GM06990 (cell line): ENCODE measurements at regions not wholly inside any gene's neighbourhood (a gene's known extent, or its start where the extent isn't known, plus 50 kb on each side); places are given as distances from the start of the nearest gene placed in this dataset.
A peak's percentile ranks its signal among the peaks of the same experiment; 100 is the strongest.
"Not testable (repeated sequence)": the region's sequence is repeated elsewhere in the genome, so short reads cannot be mapped to it uniquely, and the experiment has no call there.

Experiments used
- DNase-seq: peaks from one replicate; pipeline ENCODE4 v3.0.0-alpha.2; 2011; ENCODE audit not compliant: insufficient read length; ENCODE audit errors: extremely low read depth
- H3K27me3 ChIP-seq: replicated peaks from 2 replicates; pipeline ENCODE4 v1.6.0; 2011; ENCODE audit warnings: low read length; ENCODE audit not compliant: control insufficient read depth, insufficient read depth
- H3K36me3 ChIP-seq: 2 replicates; pipeline ENCODE4 v1.5.1; 2011; ENCODE audit warnings: low read length; ENCODE audit not compliant: control insufficient read depth, insufficient read depth
- H3K4me3 ChIP-seq: replicated peaks from 2 replicates; pipeline ENCODE4 v1.5.1; 2011; ENCODE audit warnings: low read depth, mild to moderate bottlenecking, control low read depth, low read length
- TF ChIP-seq, protein P1 (sequence below): IDR thresholded peaks from 2 replicates; pipeline ENCODE4 v1.5.1; 2011; ENCODE audit warnings: low read length, control low read depth, mild to moderate bottlenecking, inconsistent platforms; ENCODE audit not compliant: insufficient read depth, poor library complexity, severe bottlenecking

DNA sequence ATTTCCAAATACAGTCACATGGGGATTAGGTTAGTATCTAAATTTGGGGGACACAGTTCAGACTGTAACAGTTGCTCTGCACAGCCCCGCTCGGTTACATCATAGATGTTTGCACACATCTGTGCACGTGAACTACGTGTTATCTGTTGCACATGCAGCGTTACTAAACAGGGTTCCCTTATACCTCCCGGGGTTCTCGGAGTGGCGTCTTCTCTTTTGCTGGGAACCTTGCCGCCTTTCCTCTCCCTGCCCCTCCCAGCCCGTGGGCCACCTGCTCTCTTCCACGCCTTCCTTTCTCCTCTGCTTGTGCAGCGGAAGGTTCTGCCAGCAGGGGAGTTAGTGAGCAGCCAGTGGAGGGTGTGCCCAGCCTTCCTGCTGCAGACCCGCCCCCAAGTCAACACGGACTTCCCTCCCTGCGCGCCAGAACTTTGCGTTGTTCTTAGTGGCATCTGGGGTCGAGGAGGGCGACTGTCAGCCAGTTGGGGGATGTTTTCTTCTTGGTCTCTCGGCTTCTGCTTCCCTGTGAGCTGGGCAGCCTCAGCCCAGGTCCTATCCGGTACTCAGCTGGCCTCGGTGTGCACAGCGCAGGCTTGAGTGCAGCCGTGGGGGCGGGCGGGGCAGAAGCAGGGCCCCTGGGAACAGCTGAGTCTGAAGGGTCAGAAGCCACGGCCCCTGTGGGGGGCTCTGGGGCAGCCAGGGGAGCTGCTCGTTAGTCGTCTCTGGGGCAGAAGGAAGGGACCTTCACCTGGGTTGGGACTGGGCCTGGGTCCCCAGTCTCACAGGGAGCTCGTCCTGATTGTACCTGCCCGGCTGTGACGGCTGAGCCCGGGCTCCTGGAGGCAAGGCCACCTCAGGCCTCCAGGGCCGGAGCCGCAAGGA is 146.7 kb downstream of the IGLL1 start:
- H3K36me3 ChIP-seq, H3K4me3 ChIP-seq, H3K27me3 ChIP-seq, DNase-seq: not testable (repeated sequence)
- TF ChIP-seq, protein P1, sequence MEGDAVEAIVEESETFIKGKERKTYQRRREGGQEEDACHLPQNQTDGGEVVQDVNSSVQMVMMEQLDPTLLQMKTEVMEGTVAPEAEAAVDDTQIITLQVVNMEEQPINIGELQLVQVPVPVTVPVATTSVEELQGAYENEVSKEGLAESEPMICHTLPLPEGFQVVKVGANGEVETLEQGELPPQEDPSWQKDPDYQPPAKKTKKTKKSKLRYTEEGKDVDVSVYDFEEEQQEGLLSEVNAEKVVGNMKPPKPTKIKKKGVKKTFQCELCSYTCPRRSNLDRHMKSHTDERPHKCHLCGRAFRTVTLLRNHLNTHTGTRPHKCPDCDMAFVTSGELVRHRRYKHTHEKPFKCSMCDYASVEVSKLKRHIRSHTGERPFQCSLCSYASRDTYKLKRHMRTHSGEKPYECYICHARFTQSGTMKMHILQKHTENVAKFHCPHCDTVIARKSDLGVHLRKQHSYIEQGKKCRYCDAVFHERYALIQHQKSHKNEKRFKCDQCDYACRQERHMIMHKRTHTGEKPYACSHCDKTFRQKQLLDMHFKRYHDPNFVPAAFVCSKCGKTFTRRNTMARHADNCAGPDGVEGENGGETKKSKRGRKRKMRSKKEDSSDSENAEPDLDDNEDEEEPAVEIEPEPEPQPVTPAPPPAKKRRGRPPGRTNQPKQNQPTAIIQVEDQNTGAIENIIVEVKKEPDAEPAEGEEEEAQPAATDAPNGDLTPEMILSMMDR: peak; percentile 48

DNA sequence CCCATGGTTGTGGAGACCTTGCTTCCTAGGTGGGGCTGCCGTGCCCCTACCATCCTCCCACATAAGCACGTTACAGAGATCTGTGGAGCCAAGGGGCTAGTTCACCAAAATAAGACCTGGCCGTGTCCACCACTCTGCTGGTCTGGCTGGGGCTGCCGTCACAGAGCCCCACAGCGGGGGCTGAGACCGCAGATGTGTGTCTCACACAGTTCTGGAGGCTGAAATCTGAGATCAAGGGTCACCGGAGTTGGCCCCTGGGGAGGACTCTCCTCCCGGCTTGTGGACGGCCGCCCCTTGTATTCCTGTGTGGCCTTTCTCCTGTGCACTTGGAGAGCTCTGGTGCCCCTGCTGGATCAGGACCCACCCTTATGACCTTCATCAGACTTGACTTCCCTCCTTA is 147.4 kb downstream of the IGLL1 start:
- H3K27me3 ChIP-seq, DNase-seq, H3K4me3 ChIP-seq, H3K36me3 ChIP-seq: not testable (repeated sequence)

DNA sequence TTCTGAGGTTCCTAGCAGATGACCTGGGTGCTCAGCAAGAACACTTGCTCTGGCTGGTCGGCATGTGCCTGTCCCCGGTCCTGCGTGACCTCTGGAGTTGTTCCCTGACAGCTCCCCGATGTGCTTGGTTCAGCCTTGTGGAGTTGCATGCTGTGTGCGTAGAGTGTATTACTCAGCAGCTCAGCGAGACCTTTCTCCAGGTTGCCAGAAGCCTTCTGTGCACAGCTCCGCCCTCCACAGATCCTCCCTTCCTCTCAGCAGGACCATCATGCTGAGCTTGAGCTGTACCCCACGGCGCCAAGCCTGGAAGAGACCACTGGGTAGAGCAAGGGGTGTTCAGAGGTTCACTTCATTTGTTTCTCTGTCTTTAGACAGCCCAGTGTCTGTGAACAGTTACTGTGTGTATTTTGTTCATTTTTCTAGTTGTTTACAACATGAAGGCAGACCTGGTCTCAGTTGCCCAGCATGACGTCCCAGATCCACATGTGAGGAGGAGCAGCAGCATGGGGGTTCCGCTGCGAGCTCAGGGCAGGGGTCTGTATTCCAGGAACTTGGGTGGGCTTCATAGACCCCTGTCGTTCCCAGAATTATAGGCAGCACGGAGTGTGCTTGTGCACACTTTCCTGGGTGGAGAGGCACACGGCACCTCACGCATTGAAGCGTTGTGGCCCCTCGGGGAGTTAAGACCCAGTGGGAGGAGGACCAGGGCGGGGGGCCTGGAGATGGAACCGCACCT is 148.6 kb downstream of the IGLL1 start:
- Histone ChIP-seq H3K4me3 (no peak overlapping the region), H3K27me3 (no peaks in the 10 kb centered on the region), H3K36me3 (no peaks in the 10 kb centered on the region)
- no peak for DNase-seq
- TF ChIP-seq, protein P1: no peak

DNA sequence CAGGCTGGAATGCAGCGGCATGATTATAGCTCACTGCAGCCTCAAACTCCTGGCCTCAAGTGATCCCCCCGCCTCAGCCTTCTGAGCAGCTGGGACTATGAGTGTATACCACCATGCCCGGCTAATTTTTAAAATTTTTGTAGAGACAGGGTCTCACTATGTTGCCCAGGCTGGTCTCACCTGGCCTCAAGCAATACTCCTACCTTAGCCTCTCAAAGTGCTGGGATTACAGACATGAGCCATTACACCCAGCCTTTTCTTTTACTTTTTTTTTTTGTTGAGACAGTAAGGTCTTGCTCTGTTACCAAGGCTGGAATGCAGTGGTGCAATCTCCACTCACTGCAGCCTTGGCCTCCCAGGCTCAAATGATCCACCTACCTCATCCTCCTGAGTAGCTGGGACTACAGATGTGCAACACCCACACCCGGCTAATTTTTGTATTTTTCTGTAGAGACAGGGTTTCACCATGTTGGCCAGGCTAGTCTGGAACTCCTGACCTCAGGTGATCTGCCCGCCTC is 155.5 kb downstream of the IGLL1 start:
- not testable (repeated sequence) for H3K36me3 ChIP-seq, DNase-seq, H3K27me3 ChIP-seq, H3K4me3 ChIP-seq

DNA sequence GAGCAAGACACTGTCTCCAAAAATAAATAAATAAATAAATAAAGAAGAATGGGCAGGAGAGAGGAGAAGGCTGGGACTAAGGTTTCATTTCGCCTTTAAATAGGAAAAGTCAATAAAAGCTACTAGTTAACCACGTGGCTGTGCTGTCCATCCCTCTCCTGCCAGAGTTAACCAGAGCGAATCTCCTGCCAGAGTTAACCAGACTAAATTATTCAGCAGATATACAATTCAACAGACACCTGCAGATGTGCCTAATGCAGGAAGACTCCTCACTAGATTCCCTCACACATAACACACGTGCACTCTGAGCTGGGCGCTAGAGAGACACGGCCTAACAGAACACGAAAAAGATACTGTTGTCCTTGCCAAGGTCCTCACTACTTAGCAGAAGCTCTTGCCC is 156.1 kb downstream of the IGLL1 start:
- H3K27me3 ChIP-seq: no peaks in the 10 kb centered on the region
- H3K4me3 ChIP-seq: no peak overlapping the region
- DNase-seq: no peak
- H3K36me3 ChIP-seq: no peaks in the 10 kb centered on the region
- TF ChIP-seq, protein P1: no peak

DNA sequence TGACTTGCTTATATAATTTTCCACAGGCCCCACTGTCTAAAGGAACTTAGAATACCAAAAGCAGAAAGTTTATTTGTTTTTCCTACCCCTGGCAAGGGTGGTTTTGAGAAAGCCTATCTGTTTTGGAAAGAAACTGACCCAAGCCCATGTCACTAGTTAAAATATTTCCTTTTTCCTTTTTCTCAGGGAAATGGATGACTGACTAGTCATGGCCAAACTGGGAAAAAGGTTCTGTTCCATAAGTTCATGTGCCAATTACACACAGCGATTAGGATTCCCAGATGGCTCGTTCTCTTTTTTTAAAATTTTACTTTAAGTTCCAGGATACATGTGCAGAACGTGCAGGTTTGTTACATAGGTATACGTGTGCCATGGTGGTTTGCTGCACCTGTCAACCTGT is 157.8 kb downstream of the IGLL1 start:
- DNase-seq, H3K27me3 ChIP-seq, H3K4me3 ChIP-seq, H3K36me3 ChIP-seq: not testable (repeated sequence)

DNA sequence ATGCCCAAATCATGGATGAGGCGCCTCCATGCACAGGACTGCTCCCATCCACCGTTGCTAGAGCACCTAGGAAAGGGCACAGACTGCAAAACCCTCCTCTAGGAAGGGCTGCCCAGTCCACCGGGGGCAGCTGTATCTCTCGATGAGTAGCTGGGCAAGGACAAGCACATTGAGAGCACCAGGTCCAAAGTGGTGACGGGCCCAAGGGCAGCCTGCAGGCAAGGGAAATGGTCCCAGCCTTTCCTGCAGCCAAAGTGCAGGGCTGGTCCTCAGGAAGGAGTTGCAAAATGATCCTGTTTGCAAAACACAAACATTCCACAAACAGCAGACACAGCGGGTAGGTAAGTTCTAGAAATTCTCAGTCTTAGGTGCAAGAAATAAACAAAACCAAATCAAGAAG is 158.8 kb downstream of the IGLL1 start:
- not testable (repeated sequence) for H3K36me3 ChIP-seq, H3K27me3 ChIP-seq, DNase-seq, H3K4me3 ChIP-seq
